ENCODE measurements at regions not wholly inside any gene's neighbourhood (a gene's known extent, or its start where the extent isn't known, plus 50 kb on each side); places are given as distances from the start of the nearest gene placed in this dataset.

- TF ChIP-seq, protein P1, sequence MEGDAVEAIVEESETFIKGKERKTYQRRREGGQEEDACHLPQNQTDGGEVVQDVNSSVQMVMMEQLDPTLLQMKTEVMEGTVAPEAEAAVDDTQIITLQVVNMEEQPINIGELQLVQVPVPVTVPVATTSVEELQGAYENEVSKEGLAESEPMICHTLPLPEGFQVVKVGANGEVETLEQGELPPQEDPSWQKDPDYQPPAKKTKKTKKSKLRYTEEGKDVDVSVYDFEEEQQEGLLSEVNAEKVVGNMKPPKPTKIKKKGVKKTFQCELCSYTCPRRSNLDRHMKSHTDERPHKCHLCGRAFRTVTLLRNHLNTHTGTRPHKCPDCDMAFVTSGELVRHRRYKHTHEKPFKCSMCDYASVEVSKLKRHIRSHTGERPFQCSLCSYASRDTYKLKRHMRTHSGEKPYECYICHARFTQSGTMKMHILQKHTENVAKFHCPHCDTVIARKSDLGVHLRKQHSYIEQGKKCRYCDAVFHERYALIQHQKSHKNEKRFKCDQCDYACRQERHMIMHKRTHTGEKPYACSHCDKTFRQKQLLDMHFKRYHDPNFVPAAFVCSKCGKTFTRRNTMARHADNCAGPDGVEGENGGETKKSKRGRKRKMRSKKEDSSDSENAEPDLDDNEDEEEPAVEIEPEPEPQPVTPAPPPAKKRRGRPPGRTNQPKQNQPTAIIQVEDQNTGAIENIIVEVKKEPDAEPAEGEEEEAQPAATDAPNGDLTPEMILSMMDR (IDR thresholded peaks at IDR 0.05; ENCODE audit: low read depth, low read length): no peak
- no peak for TF ChIP-seq EZH2phosphoT487 (IDR thresholded peaks at IDR 0.05; ENCODE audit: low read depth)
These were observed 443.4 kb downstream of the BCAT1 start for GRCh38 chr12:24505366-24506015.

All from OCI-LY3 (cell line).